Smooth muscle cell (in vitro differentiated cells): ENCODE measurements at regions not wholly inside any gene's neighbourhood (a gene's known extent, or its start where the extent isn't known, plus 50 kb on each side); places are given as distances from the start of the nearest gene placed in this dataset.

ENCODE experiments used
- DNase-seq: peaks from one replicate; lab custom pipeline; 2025; ENCODE audit not compliant: unreplicated experiment; lab: John Stamatoyannopoulos, UW
- H2AFZ ChIP-seq: fragments of 200-600 bp; sonication (generic); 2 replicates; pipeline ENCODE4 v1.6.0; 2016; ENCODE audit warnings: antibody characterized with exemption, low read depth, mild to moderate bottlenecking
- H3F3A ChIP-seq: fragments of 200-600 bp; sonication (generic); 2 replicates; pipeline ENCODE4 v1.6.0; 2017; ENCODE audit warnings: antibody characterized with exemption, low read depth
- H3K27ac ChIP-seq: fragments of 200-600 bp; sonication (generic); 2 replicates; pipeline ENCODE4 v1.5.1; 2016; ENCODE audit warnings: low read depth, mild to moderate bottlenecking
- H3K27me3 ChIP-seq: fragments of 200-600 bp; sonication (generic); 2 replicates; pipeline ENCODE4 v1.6.1; 2016; ENCODE audit warnings: low read depth, mild to moderate bottlenecking
- H3K36me3 ChIP-seq: fragments of 200-600 bp; sonication (generic); 2 replicates; pipeline ENCODE4 v1.5.1; 2016; ENCODE audit warnings: low read depth
- H3K4me1 ChIP-seq: fragments of 200-600 bp; sonication (generic); 2 replicates; pipeline ENCODE4 v1.5.1; 2016; ENCODE audit warnings: low read depth
- H3K4me2 ChIP-seq: fragments of 200-600 bp; sonication (generic); 2 replicates; pipeline ENCODE4 v1.6.0; 2016; ENCODE audit warnings: mild to moderate bottlenecking
- H3K4me3 ChIP-seq: fragments of 200-600 bp; sonication (generic); 2 replicates; pipeline ENCODE4 v1.5.1; 2016; ENCODE audit warnings: mild to moderate bottlenecking
- H3K79me2 ChIP-seq: fragments of 200-600 bp; sonication (generic); 2 replicates; pipeline ENCODE4 v1.6.0; 2016; ENCODE audit warnings: low read depth, mild to moderate bottlenecking
- H3K9ac ChIP-seq: fragments of 200-600 bp; sonication (generic); 2 replicates; pipeline ENCODE4 v1.6.0; 2016; ENCODE audit warnings: low read depth
- H3K9me3 ChIP-seq: fragments of 200-600 bp; sonication (generic); replicated peaks from 2 replicates; pipeline ENCODE4 v1.5.1; 2016; ENCODE audit warnings: low read depth
- H4K20me1 ChIP-seq: fragments of 200-600 bp; sonication (generic); 2 replicates; pipeline ENCODE4 v1.6.0; 2016; ENCODE audit warnings: low read depth
- WGBS: methylation state at CpG from one replicate; pipeline ENCODE4 v1.1.7; 2016; ENCODE audit warnings: low lambda C conversion rate; 5-methylcytosine and 5-hydroxymethylcytosine counted together
- TF ChIP-seq, protein P1 (sequence below): fragments of 200-600 bp; sonication (generic); IDR thresholded peaks from 2 replicates; pipeline ENCODE4 v1.5.1; 2017; ENCODE audit warnings: borderline replicate concordance, mild to moderate bottlenecking, antibody characterized with exemption; ENCODE audit not compliant: insufficient read depth, poor library complexity, severe bottlenecking

DNA sequence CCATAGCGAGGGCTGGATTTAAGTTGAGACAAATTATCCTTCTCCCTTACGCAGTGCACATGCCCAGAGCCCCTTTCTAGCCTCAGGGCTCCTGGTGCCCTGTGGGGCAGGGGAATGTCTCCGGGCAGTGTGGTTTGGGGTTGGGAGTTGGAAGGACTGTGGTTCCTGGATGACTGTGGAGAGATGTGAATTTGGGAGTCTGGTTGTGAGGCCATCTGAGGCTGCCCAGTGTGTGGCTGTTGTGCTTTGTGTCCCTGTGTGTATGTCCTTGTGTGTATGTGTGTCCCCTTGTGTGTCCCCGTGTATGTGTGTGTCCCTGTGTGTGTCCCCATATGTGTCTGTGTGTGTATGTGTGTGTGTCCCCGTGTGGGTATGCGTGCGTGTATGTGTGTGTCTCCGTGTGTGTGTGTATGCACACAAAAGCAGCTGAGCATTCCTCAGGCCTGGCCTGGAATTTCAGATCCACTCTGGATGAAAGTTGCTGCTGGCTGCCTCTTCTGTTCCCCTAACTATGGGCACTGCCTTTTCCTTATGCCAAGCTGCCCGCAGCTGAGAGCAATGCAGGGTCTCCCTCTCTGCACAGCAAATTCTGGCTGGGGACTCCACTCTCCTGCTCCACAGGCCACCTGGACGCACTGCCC is 65.4 kb downstream of the UBIAD1 start:
- Histone ChIP-seq H3K27ac (no peak overlapping the region), H3K36me3 (no peaks in the 10 kb centered on the region), H3K27me3 (peaks cover 13% of the 10 kb centered on the region), H3K4me2 (no peak overlapping the region), H3K79me2 (no peaks in the 10 kb centered on the region), H3K4me1 (no peaks in the 10 kb centered on the region), H4K20me1 (no peaks in the 10 kb centered on the region), H2AFZ (no peak overlapping the region), H3K4me3 (no peak overlapping the region), H3K9ac (no peak overlapping the region), H3K9me3 (no peaks in the 10 kb centered on the region), H3F3A (no peaks in the 10 kb centered on the region)
- DNase-seq, result no peak
- WGBS, result 86% methylated on average over 10 of the region's 10 CpGs
- TF ChIP-seq, protein P1, sequence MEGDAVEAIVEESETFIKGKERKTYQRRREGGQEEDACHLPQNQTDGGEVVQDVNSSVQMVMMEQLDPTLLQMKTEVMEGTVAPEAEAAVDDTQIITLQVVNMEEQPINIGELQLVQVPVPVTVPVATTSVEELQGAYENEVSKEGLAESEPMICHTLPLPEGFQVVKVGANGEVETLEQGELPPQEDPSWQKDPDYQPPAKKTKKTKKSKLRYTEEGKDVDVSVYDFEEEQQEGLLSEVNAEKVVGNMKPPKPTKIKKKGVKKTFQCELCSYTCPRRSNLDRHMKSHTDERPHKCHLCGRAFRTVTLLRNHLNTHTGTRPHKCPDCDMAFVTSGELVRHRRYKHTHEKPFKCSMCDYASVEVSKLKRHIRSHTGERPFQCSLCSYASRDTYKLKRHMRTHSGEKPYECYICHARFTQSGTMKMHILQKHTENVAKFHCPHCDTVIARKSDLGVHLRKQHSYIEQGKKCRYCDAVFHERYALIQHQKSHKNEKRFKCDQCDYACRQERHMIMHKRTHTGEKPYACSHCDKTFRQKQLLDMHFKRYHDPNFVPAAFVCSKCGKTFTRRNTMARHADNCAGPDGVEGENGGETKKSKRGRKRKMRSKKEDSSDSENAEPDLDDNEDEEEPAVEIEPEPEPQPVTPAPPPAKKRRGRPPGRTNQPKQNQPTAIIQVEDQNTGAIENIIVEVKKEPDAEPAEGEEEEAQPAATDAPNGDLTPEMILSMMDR, result no peak

DNA sequence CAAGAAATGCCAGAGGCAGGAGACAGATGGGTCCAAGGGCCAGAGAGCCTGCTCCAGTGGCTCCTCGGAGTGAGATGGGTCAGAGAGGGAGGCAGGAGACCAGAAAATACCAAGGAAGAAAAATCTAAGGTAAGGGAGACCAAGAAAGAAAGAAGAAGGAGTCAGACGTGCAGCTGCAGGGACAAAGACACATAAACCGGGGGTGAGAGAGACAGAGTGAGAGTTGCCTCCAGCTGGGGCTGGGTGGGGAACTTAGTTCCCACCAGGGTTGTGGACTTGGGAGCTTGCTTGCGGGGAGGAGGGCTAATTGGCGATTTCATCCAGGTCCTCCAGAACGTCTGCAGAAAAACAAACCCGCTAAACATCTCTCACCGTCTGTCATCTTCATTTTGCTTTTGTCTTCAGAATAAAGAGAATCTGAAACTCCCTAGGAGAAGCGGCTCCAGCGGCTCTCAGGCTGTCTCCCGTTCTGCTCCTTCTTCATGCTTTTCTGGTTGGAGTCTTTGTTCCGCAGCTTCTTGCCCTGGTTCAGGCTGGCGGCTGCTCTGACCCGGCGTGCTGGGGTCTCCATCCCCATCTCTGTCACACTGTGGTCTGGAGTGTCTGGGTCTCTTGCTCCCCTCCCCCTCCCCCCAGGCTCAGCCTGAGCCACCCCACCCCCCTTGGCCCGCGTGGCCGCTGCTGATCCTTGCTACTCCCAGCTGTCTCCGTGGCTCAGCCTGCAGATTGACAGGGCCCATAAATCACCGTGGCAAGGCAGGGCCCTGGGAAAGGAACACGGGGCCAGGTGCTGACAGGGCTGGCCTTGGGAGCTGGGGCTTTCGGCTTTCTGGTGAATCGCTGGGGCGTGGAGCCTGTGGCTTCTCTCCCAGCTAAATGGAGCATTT is 66.6 kb downstream of the UBIAD1 start:
- 37% methylated on average over 24 of the region's 24 CpGs for WGBS
- H3K9ac ChIP-seq, result no peak overlapping the region
- no peaks in the 10 kb centered on the region for H3K36me3 ChIP-seq

DNA sequence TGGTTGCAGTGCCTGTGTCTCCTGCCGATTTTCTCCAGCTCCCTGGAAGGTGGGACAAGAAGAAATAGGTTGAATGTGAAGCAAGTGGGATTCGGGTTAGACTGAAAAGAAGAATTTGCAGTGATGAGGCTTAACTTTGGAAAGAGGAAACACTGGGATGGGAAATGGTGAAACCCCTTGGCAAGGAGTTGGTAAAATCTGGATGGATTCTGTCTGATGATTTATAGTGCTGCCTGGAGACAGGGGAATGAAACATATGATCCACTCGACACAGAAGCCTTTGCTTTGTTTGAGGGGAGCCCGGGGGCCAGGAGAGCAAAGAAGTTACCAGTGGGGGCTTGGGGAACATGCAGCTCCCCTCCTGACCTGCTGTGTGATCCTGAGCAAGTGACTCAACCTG is 67.2 kb downstream of the UBIAD1 start:
- no peak overlapping the region for H3K9ac ChIP-seq
- DNase-seq, result no peak
- H3K27ac ChIP-seq, result no peak overlapping the region
- no peaks in the 10 kb centered on the region for H3K9me3 ChIP-seq
- no peaks in the 10 kb centered on the region for H3K4me1 ChIP-seq
- H3K27me3 ChIP-seq, result peaks cover 13% of the 10 kb centered on the region
- no peaks in the 10 kb centered on the region for H3K79me2 ChIP-seq
- H2AFZ ChIP-seq, result no peak overlapping the region
- TF ChIP-seq, protein P1, result no peak
- no peaks in the 10 kb centered on the region for H3K36me3 ChIP-seq
- no peak overlapping the region for H3K4me2 ChIP-seq
- WGBS, result 78% methylated on average over 4 of the region's 4 CpGs
- H3F3A ChIP-seq, result no peaks in the 10 kb centered on the region
- no peaks in the 10 kb centered on the region for H4K20me1 ChIP-seq
- no peak overlapping the region for H3K4me3 ChIP-seq

More for the DNA sequence above, 66.6 kb downstream of the UBIAD1 start:
- no peak for DNase-seq
- Histone ChIP-seq H3K4me2 (no peak overlapping the region), H3K4me1 (no peaks in the 10 kb centered on the region), H3K4me3 (no peak overlapping the region), H3F3A (no peaks in the 10 kb centered on the region), H3K27me3 (peaks cover 13% of the 10 kb centered on the region), H3K79me2 (no peaks in the 10 kb centered on the region), H2AFZ (no peak overlapping the region), H3K27ac (no peak overlapping the region), H3K9me3 (no peaks in the 10 kb centered on the region), H4K20me1 (no peaks in the 10 kb centered on the region)
- TF ChIP-seq, protein P1, result no peak
